A549 (cell line): ENCODE measurements at regions not wholly inside any gene's neighbourhood (a gene's known extent, or its start where the extent isn't known, plus 50 kb on each side); places are given as distances from the start of the nearest gene placed in this dataset.

Experiments used
- ATAC-seq, 2 experiments: fragments of 200-7000 bp in 1 of 2; fragments of >200 bp in 1 of 2; cut with Nextera tagmentation in 1 of 2; cut with Tn5 transposase in 1 of 2; 3 replicates each; pipeline versions ENCODE4 v1.8.0 to v1.9.1; 2018 to 2020; ENCODE audit warnings: mild to moderate bottlenecking in 1 of 2, moderate library complexity in 1 of 2
- CTCF ChIA-PET: fragments of 300-600 bp; sonication (Branson Sonifier 250); formaldehyde crosslinking; extraction: SDS; loops from one replicate; lab custom pipeline; 2021; ENCODE audit warnings: antibody characterized with exemption, inconsistent platforms; lab: Yijun Ruan, JAX
- POLR2A ChIA-PET: fragments of 350-600 bp; formaldehyde crosslinking; extraction: SDS; loops from one replicate; lab custom pipeline; 2021; ENCODE audit warnings: antibody characterized with exemption, inconsistent platforms; lab: Yijun Ruan, JAX
- DNase-seq, 2 experiments: peaks; one replicate each; pipeline versions ENCODE4 v3.0.0 to v3.0.0-alpha.2; 2011 to 2016; ENCODE audit warnings: low read depth in 1 of 2, low spot score in 1 of 2
- FAIRE-seq: peaks from 2 replicates; lab custom pipeline; 2011; peaks lifted over from hg19 to GRCh38; lab: Jason Lieb, UNC
- H3K27ac ChIP-seq, 2 experiments: fragments of >200 bp; sonication (Bioruptor Twin); formaldehyde crosslinking; 3 replicates each; pipeline ENCODE4 v1.5.1; 2016 to 2017
- H3K4me1 ChIP-seq: fragments of >200 bp; sonication (Bioruptor Twin); formaldehyde crosslinking; 3 replicates; pipeline ENCODE4 v1.6.1; 2016
- H3K4me2 ChIP-seq: fragments of >200 bp; sonication (Bioruptor Twin); formaldehyde crosslinking; 3 replicates; pipeline ENCODE4 v1.6.1; 2016
- H3K4me3 ChIP-seq: fragments of >200 bp; sonication (Bioruptor Twin); formaldehyde crosslinking; 3 replicates; pipeline ENCODE4 v1.5.1; 2016
- H3K9me3 ChIP-seq: fragments of >200 bp; sonication (Bioruptor Twin); formaldehyde crosslinking; 3 replicates; pipeline ENCODE4 v1.6.1; 2016
- ATOH8 ChIP-seq: fragments of 250-450 bp; sonication (Bioruptor Pico); IDR thresholded peaks from 2 replicates; pipeline ENCODE4 v1.5.0; 2020; ENCODE audit warnings: low read depth, mild to moderate bottlenecking, moderate library complexity
- CBX8 ChIP-seq: fragments of 200-600 bp; sonication (generic); IDR thresholded peaks from 2 replicates; pipeline ENCODE4 v1.6.1; 2016
- CEBPB ChIP-seq, 2 experiments: fragments of >200 bp in 1 of 2; sonication (Bioruptor Twin) in 1 of 2; formaldehyde crosslinking in 1 of 2; IDR thresholded peaks; 2 replicates each; pipeline ENCODE4 v1.6.1; 2012 to 2016
- CHD2 ChIP-seq: fragments of 150-350 bp; IDR thresholded peaks from 2 replicates; pipeline ENCODE4 v1.6.1; 2014; ENCODE audit warnings: low read length; ENCODE audit not compliant: partially characterized antibody
- E2F6 ChIP-seq: IDR thresholded peaks from 2 replicates; pipeline ENCODE4 v1.6.1; 2012; ENCODE audit warnings: low read depth, borderline replicate concordance
- EHF ChIP-seq: fragments of 250-450 bp; sonication (Bioruptor Pico); IDR thresholded peaks from 2 replicates; pipeline ENCODE4 v1.5.0; 2020; ENCODE audit warnings: mild to moderate bottlenecking
- ELK1 ChIP-seq: fragments of 150-350 bp; IDR thresholded peaks from 2 replicates; pipeline ENCODE4 v1.6.1; 2014; ENCODE audit warnings: low read depth, mild to moderate bottlenecking, low read length
- EP300 ChIP-seq, 2 experiments: fragments of >200 bp; sonication (Bioruptor Twin); formaldehyde crosslinking; IDR thresholded peaks; 2 replicates in 1 of 2; 3 replicates in 1 of 2; pipeline ENCODE4 v1.6.1; 2016 to 2017
- ESRRA ChIP-seq: fragments of 150-350 bp; IDR thresholded peaks from 2 replicates; pipeline ENCODE4 v1.6.1; 2014; ENCODE audit warnings: mild to moderate bottlenecking, low read length, borderline replicate concordance
- FOSL2 ChIP-seq, 2 experiments: fragments of 450-650 bp in 1 of 2; fragments of >200 bp in 1 of 2; sonication (Bioruptor Twin) in 1 of 2; formaldehyde crosslinking; IDR thresholded peaks; 2 replicates each; pipeline versions ENCODE4 v1.5.0 to v1.6.1; 2016 to 2020; ENCODE audit warnings: mild to moderate bottlenecking in 1 of 2, moderate library complexity in 1 of 2
- FOXS1 ChIP-seq: fragments of 250-450 bp; sonication (Bioruptor Pico); IDR thresholded peaks from 2 replicates; pipeline ENCODE4 v1.5.0; 2020; ENCODE audit warnings: mild to moderate bottlenecking, moderate library complexity
- HMGXB4 ChIP-seq: fragments of 250-450 bp; sonication (Bioruptor Pico); IDR thresholded peaks from 2 replicates; pipeline ENCODE4 v1.5.0; 2021; ENCODE audit warnings: mild to moderate bottlenecking, moderate library complexity, borderline replicate concordance
- HOXA7 ChIP-seq: fragments of 250-450 bp; sonication (Bioruptor Pico); IDR thresholded peaks from 2 replicates; pipeline ENCODE4 v1.5.0; 2020; ENCODE audit warnings: mild to moderate bottlenecking, moderate library complexity
- JUN ChIP-seq, 2 experiments: fragments of >200 bp; sonication (Bioruptor Twin); formaldehyde crosslinking; IDR thresholded peaks; 2 replicates in 1 of 2; 3 replicates in 1 of 2; pipeline ENCODE4 v1.6.1; 2016 to 2017
- KDM5A ChIP-seq: fragments of 200-600 bp; sonication (generic); IDR thresholded peaks from 2 replicates; pipeline ENCODE4 v1.6.1; 2016; ENCODE audit warnings: antibody characterized with exemption, mild to moderate bottlenecking
- NPAS2 ChIP-seq: fragments of 250-450 bp; sonication (Bioruptor Pico); IDR thresholded peaks from 2 replicates; pipeline ENCODE4 v1.8.0; 2022; ENCODE audit warnings: mild to moderate bottlenecking, moderate library complexity, borderline replicate concordance
- NR3C1 ChIP-seq: fragments of >200 bp; sonication (Bioruptor Twin); formaldehyde crosslinking; IDR thresholded peaks from 3 replicates; pipeline ENCODE4 v1.6.1; 2017
- PHF8 ChIP-seq: fragments of 200-600 bp; sonication (generic); IDR thresholded peaks from 2 replicates; pipeline ENCODE4 v1.6.1; 2016; ENCODE audit warnings: low read depth, mild to moderate bottlenecking, antibody characterized with exemption, moderate library complexity, borderline replicate concordance
- RARB ChIP-seq: fragments of 250-450 bp; sonication (Bioruptor Pico); IDR thresholded peaks from 2 replicates; pipeline ENCODE4 v1.8.0; 2021; ENCODE audit warnings: mild to moderate bottlenecking, moderate library complexity
- SMC3 ChIP-seq: fragments of >200 bp; sonication (Bioruptor Twin); formaldehyde crosslinking; IDR thresholded peaks from 3 replicates; pipeline ENCODE4 v1.6.1; 2018; ENCODE audit warnings: inconsistent platforms
- TP53 ChIP-seq: fragments of 250-450 bp; sonication (Bioruptor Pico); IDR thresholded peaks from 2 replicates; pipeline ENCODE4 v1.5.0; 2021; ENCODE audit warnings: mild to moderate bottlenecking, moderate library complexity
- ZNF302 ChIP-seq: fragments of 250-450 bp; sonication (Bioruptor Pico); IDR thresholded peaks from 2 replicates; pipeline ENCODE4 v1.9.0; 2021; ENCODE audit warnings: inconsistent platforms, mild to moderate bottlenecking, moderate library complexity
- WGBS: methylation state at CpG from one replicate; pipeline ENCODE4 v1.1.6; 2017; ENCODE audit errors: missing lambda C conversion rate; 5-methylcytosine and 5-hydroxymethylcytosine counted together

GRCh38 chr1:38129473-38129872 lies 82.9 kb upstream of the POU3F1 start:
- no peak for FAIRE-seq
- 58% methylated on average over 5 of the region's 5 CpGs for WGBS
- Histone ChIP-seq H3K27ac (no peak overlapping the region), H3K9me3 (no peaks in the 10 kb centered on the region), H3K4me2 (no peak overlapping the region), H3K4me3 (no peak overlapping the region), H3K4me1 (no peaks in the 10 kb centered on the region)
- peak in 1 of 2 experiments; percentile 63; a peak in 3 of 6 replicates for ATAC-seq
- ChIA-PET CTCF (interaction anchor here (0.7 kb wide), 1 partner anchor 13 kb away, joined by 3 read pairs; no protein-coding TSS in a partner anchor), POLR2A (no interaction called here)
- no peak for DNase-seq
- TF ChIP-seq KDM5A = no peak
- no peak for TF ChIP-seq PHF8
- no peak for TF ChIP-seq SMC3
- TF ChIP-seq TP53 (CRISPR knock-in tag) = no peak
- no peak for TF ChIP-seq ELK1
- TF ChIP-seq CHD2 = no peak
- TF ChIP-seq ATOH8 = no peak
- TF ChIP-seq FOXS1 = no peak
- no peak for TF ChIP-seq CBX8
- TF ChIP-seq NPAS2 = no peak
- TF ChIP-seq NR3C1 = no peak
- no peak for TF ChIP-seq EHF (CRISPR knock-in tag)
- no peak for TF ChIP-seq EP300 (IDR thresholded peaks at IDR 0.05)
- TF ChIP-seq HMGXB4 (CRISPR knock-in tag) = no peak
- no peak for TF ChIP-seq JUN (IDR thresholded peaks at IDR 0.05)
- TF ChIP-seq RARB (CRISPR knock-in tag) = no peak

GRCh38 chr1:38128926-38129453 lies 82.4 kb upstream of the POU3F1 start:
- TF ChIP-seq ESRRA (no peak), E2F6 (no peak), HOXA7 (CRISPR knock-in tag) (no peak), ZNF302 (no peak), CEBPB (IDR thresholded peaks at IDR 0.05) (no peak), KDM5A (no peak), ATOH8 (no peak), FOSL2 (IDR thresholded peaks at IDR 0.05) (no peak), FOSL2 (CRISPR knock-in tag; IDR thresholded peaks at IDR 0.05) (no peak)
- ATAC-seq (no peak), FAIRE-seq (no peak), DNase-seq (no peak)
- WGBS = 48% methylated on average over 5 of the region's 9 CpGs
- Histone ChIP-seq H3K4me2 (no peak overlapping the region), H3K9me3 (no peaks in the 10 kb centered on the region), H3K4me1 (no peaks in the 10 kb centered on the region), H3K27ac (no peak overlapping the region), H3K4me3 (no peak overlapping the region)
- CTCF ChIA-PET = no interaction called here
- POLR2A ChIA-PET = no interaction called here
